SU-DHL-6 (cell line): ENCODE measurements at regions not wholly inside any gene's neighbourhood (a gene's known extent, or its start where the extent isn't known, plus 50 kb on each side); places are given as distances from the start of the nearest gene placed in this dataset.

Experiments
- H2AFZ ChIP-seq: fragments of 200-600 bp; sonication (generic); 2 replicates; pipeline ENCODE4 v1.6.1; 2014; ENCODE audit warnings: low read depth, mild to moderate bottlenecking, moderate library complexity, mixed read lengths, antibody characterized with exemption, low read length; ENCODE audit not compliant: severe bottlenecking
- H3F3A ChIP-seq: fragments of 200-600 bp; shearing (Covaris generic); 2 replicates; pipeline ENCODE4 v1.6.0; 2016; ENCODE audit warnings: antibody characterized with exemption, mild to moderate bottlenecking; ENCODE audit not compliant: insufficient read depth
- H3K27ac ChIP-seq: fragments of 200-600 bp; sonication (generic); 2 replicates; pipeline ENCODE4 v1.5.1; 2016; ENCODE audit warnings: low read depth, mild to moderate bottlenecking, low read length, moderate library complexity, mixed read lengths
- H3K27me3 ChIP-seq: fragments of 200-600 bp; sonication (generic), shearing (Covaris generic); 2 replicates; pipeline ENCODE4 v1.6.0; 2014; ENCODE audit warnings: mild to moderate bottlenecking, low read length
- H3K36me3 ChIP-seq: fragments of 200-600 bp; sonication (generic); 2 replicates; pipeline ENCODE4 v1.6.1; 2014; ENCODE audit warnings: mild to moderate bottlenecking, low read length, mixed read lengths
- H3K4me2 ChIP-seq: fragments of 300-600, 200-600 bp; shearing (Covaris generic), sonication (generic); 2 replicates; pipeline ENCODE4 v1.6.0; 2014; ENCODE audit warnings: low read length, low read depth, mild to moderate bottlenecking; ENCODE audit not compliant: poor library complexity, severe bottlenecking
- H3K4me3 ChIP-seq: fragments of 200-600 bp; sonication (generic); 2 replicates; pipeline ENCODE4 v1.5.1; 2014; ENCODE audit warnings: antibody characterized with exemption, low read length, mild to moderate bottlenecking, mixed read lengths; ENCODE audit not compliant: insufficient read depth, poor library complexity, severe bottlenecking
- H3K79me2 ChIP-seq: fragments of 200-600 bp; sonication (generic); 2 replicates; pipeline ENCODE4 v1.6.1; 2014; ENCODE audit warnings: mild to moderate bottlenecking, low read length, moderate library complexity; ENCODE audit not compliant: insufficient read depth
- H3K9ac ChIP-seq: fragments of 200-600 bp; sonication (generic); 2 replicates; pipeline ENCODE4 v1.7.0; 2014; ENCODE audit warnings: mild to moderate bottlenecking, low read length
- H3K9me2 ChIP-seq: fragments of 200-600 bp; sonication (generic); replicated peaks from 2 replicates; pipeline ENCODE4 v1.6.1; 2014; ENCODE audit warnings: low read length; ENCODE audit not compliant: insufficient read depth
- H3K9me3 ChIP-seq: fragments of 200-600 bp; sonication (generic); 2 replicates; pipeline ENCODE4 v1.6.1; 2014; ENCODE audit warnings: low read length, mixed read lengths; ENCODE audit not compliant: insufficient read depth
- H4K20me1 ChIP-seq: fragments of 200-600 bp; sonication (generic); 2 replicates; pipeline ENCODE4 v1.6.1; 2014; ENCODE audit warnings: low read depth, mild to moderate bottlenecking, antibody characterized with exemption, low read length, moderate library complexity, mixed read lengths
- CTCF ChIP-seq: fragments of 200-600 bp; sonication (generic); IDR thresholded peaks from one replicate; pipeline ENCODE4 v1.5.1; 2017; ENCODE audit warnings: antibody characterized with exemption, mild to moderate bottlenecking, low read length, moderate library complexity; ENCODE audit not compliant: insufficient read depth, poor library complexity, severe bottlenecking
- EZH2phosphoT487 ChIP-seq: fragments of 200-600 bp; sonication (generic), shearing (Covaris generic); conservative IDR thresholded peaks from 2 replicates; pipeline ENCODE4 v1.6.1; 2018; ENCODE audit warnings: mild to moderate bottlenecking, antibody characterized with exemption, low read length, moderate library complexity, mixed read lengths

DNA sequence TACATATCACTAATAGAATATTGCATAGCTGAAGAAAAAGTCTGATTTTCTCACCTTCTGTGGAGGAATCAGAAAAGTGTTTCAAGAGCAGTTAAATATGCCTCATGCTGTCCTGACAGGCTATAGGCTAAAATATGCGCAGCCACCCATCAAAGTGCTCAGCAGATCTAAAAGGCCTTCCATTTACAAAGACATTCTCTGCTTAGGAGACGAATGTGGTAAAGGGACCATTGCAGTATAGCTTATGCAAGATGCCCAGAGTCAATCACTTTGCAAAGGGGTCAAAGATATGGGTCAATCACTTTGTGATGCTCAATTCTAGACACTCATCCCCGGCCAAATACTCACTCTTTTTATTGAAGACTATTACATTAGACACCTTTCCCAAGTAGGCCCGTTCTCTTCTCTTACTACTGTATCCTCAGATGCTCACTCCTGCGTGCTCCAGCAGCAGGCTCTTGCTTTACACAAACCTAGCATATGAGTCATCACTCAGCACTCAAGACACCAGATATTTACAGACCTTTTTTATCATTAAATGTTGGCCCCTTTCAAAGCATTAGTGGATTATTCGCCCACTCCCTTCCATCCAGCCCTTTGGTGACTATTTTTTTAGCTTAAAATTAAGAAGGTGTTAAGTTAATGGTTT is 568.2 kb upstream of the CDH18 start:
- Histone ChIP-seq H3K4me3 (no peak overlapping the region), H3K9me2 (no peaks in the 10 kb centered on the region), H3K9me3 (no peaks in the 10 kb centered on the region), H3K27ac (no peak overlapping the region), H3K79me2 (no peaks in the 10 kb centered on the region), H3K9ac (no peak overlapping the region), H3K36me3 (no peaks in the 10 kb centered on the region), H4K20me1 (no peaks in the 10 kb centered on the region), H3K4me2 (no peak overlapping the region), H3F3A (no peaks in the 10 kb centered on the region), H3K27me3 (no peaks in the 10 kb centered on the region), H2AFZ (no peak overlapping the region)
- TF ChIP-seq CTCF (no peak), EZH2phosphoT487 (no peak)

DNA sequence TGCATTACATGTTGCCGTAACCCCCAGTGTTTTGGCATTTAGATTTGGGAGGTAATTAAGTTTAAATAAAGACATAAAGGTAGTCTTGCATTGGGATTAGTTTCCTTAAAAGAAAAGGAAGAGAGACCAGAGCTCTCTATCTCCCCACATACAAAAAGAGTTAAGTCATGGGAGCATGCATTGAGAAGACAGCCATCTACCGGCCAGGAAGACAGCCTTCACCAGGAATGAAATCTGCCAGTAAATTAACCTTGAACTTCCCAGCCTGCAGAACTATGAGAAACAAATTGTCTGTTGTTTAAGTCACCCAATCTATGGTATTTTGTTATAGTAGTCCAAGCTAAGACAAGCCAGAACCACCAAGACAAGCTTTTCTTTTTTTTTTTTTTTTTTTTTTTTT is 567.0 kb upstream of the CDH18 start:
- Histone ChIP-seq H3K9me3 (no peaks in the 10 kb centered on the region), H3K36me3 (no peaks in the 10 kb centered on the region), H3K9me2 (no peaks in the 10 kb centered on the region), H2AFZ (no peak overlapping the region), H3K4me3 (no peak overlapping the region), H3K27me3 (no peaks in the 10 kb centered on the region), H3K9ac (no peak overlapping the region), H4K20me1 (no peaks in the 10 kb centered on the region), H3K4me2 (no peak overlapping the region), H3K79me2 (no peaks in the 10 kb centered on the region), H3K27ac (no peak overlapping the region), H3F3A (no peaks in the 10 kb centered on the region)
- TF ChIP-seq CTCF (no peak), EZH2phosphoT487 (no peak)

- TF ChIP-seq CTCF (no peak), EZH2phosphoT487 (no peak)
- Histone ChIP-seq H3K36me3 (no peaks in the 10 kb centered on the region), H3K9me2 (no peaks in the 10 kb centered on the region)
These were observed 566.0 kb upstream of the CDH18 start for GRCh38 chr5:20554001-20554400.

More at GRCh38 chr5:20554001-20554400, 566.0 kb upstream of the CDH18 start:
- H2AFZ ChIP-seq: peak overlapping the region; percentile 29
- H4K20me1 ChIP-seq: no peaks in the 10 kb centered on the region
- H3K4me3 ChIP-seq: no peak overlapping the region
- no peak overlapping the region for H3K27ac ChIP-seq
- H3F3A ChIP-seq: no peaks in the 10 kb centered on the region
- no peaks in the 10 kb centered on the region for H3K79me2 ChIP-seq
- H3K27me3 ChIP-seq: no peaks in the 10 kb centered on the region
- H3K9me3 ChIP-seq: no peaks in the 10 kb centered on the region
- no peak overlapping the region for H3K9ac ChIP-seq
- H3K4me2 ChIP-seq: no peak overlapping the region
